Endodermal cell (in vitro differentiated cells): ENCODE measurements at regions not wholly inside any gene's neighbourhood (a gene's known extent, or its start where the extent isn't known, plus 50 kb on each side); places are given as distances from the start of the nearest gene placed in this dataset.

ENCODE experiments used
- DNase-seq: peaks from one replicate; pipeline ENCODE4 v3.0.0-alpha.2; 2017
- H3K27ac ChIP-seq: 2 replicates; pipeline ENCODE4 v1.5.1; 2013; ENCODE audit warnings: mild to moderate bottlenecking, low read depth, low read length, moderate library complexity
- H3K27me3 ChIP-seq: 2 replicates; pipeline ENCODE4 v1.6.1; 2013; ENCODE audit warnings: mild to moderate bottlenecking, low read length, moderate library complexity; ENCODE audit not compliant: insufficient read depth, control insufficient read depth, poor library complexity, severe bottlenecking
- H3K36me3 ChIP-seq: 2 replicates; pipeline ENCODE4 v1.7.0; 2013; ENCODE audit warnings: mild to moderate bottlenecking, low read length, moderate library complexity; ENCODE audit not compliant: control insufficient read depth, insufficient read depth
- H3K4me1 ChIP-seq: one replicate; pipeline ENCODE4 v1.7.0; 2013; ENCODE audit warnings: low read length; ENCODE audit not compliant: control insufficient read depth, insufficient read depth
- H3K4me3 ChIP-seq: 2 replicates; pipeline ENCODE4 v1.5.1; 2013; ENCODE audit warnings: mild to moderate bottlenecking, low read length, moderate library complexity
- H3K9ac ChIP-seq: 2 replicates; pipeline ENCODE4 v1.6.1; 2013; ENCODE audit warnings: mild to moderate bottlenecking, low read length, moderate library complexity; ENCODE audit not compliant: poor library complexity, severe bottlenecking; ENCODE audit errors: extremely low read depth
- H3K9me3 ChIP-seq: 2 replicates; pipeline ENCODE4 v1.6.1; 2013; ENCODE audit warnings: mild to moderate bottlenecking, low read length, moderate library complexity; ENCODE audit not compliant: control insufficient read depth
- H3K27ac Mint-ChIP-seq: 2 replicates; pipeline ENCODE4 v1.8.0; 2020; ENCODE audit warnings: mixed read lengths
- H3K27me3 Mint-ChIP-seq: 2 replicates; pipeline ENCODE4 v1.8.0; 2021; ENCODE audit warnings: mild to moderate bottlenecking, mixed read lengths; ENCODE audit not compliant: insufficient read depth
- H3K36me3 Mint-ChIP-seq: 2 replicates; pipeline ENCODE4 v1.8.0; 2020; ENCODE audit warnings: low read depth, mixed read lengths
- H3K4me1 Mint-ChIP-seq: 2 replicates; pipeline ENCODE4 v1.8.0; 2020; ENCODE audit warnings: mixed read lengths
- H3K4me3 Mint-ChIP-seq: 2 replicates; pipeline ENCODE4 v1.8.0; 2020; ENCODE audit warnings: mild to moderate bottlenecking, moderate library complexity, mixed read lengths
- H3K9me3 Mint-ChIP-seq: 2 replicates; pipeline ENCODE4 v1.8.0; 2020; ENCODE audit warnings: mild to moderate bottlenecking, mixed read lengths
- WGBS, 2 experiments: methylation state at CpG; one replicate each; pipeline versions ENCODE4 v1.1.5 to v1.1.7; 2013; ENCODE audit warnings: missing lambda C conversion rate in 2 of 2, mixed read lengths in 1 of 2; ENCODE audit not compliant: insufficient coverage in 1 of 2, insufficient read length in 1 of 2; 5-methylcytosine and 5-hydroxymethylcytosine counted together
- TF ChIP-seq, protein P1 (sequence below): fragments of 200-600 bp; sonication (generic); conservative IDR thresholded peaks from 2 replicates; pipeline ENCODE4 v1.5.0; 2021; ENCODE audit warnings: antibody characterized with exemption, mild to moderate bottlenecking

DNA sequence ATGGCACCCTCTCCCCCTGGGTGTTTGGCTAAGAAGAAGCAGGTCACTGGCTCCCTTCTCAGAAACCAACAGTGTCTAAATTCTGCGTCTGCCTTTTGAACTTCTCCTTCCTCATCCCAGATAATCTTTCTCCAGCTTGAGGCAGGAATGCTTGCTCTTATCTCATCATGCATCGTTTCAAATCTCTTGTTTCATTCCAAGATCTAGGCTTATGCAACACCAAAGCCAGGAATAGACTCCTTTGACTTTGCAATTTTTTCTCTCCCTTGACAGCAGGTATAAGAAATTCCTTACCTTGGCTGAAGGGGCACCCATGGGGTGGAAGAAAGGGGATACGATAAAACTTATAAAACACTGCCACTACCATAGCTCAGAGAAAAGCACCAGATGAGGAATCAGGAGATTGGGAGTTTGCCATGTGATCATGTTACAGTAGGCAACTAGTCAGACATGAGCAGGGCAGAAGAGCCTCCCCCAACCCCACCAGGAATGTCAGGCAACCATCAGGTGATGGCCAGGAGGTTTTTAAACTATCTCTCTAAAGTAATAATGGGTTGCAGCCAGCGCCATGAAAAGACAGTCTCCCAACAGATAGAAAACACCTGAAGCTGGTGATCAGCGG, 498.9 kb downstream of the KLF12 start:
- Mint-ChIP-seq H3K36me3 (peaks cover under 1% of the 10 kb centered on the region), H3K4me1 (peaks cover 3% of the 10 kb centered on the region), H3K27me3 (peaks cover 15% of the 10 kb centered on the region), H3K4me3 (no peak overlapping the region), H3K9me3 (peaks cover 9% of the 10 kb centered on the region), H3K27ac (no peak overlapping the region)
- Histone ChIP-seq H3K36me3 (no peaks in the 10 kb centered on the region), H3K27me3 (no peaks in the 10 kb centered on the region), H3K27ac (no peak overlapping the region), H3K9ac (no peak overlapping the region), H3K4me1 (no peaks in the 10 kb centered on the region), H3K9me3 (peaks cover 11% of the 10 kb centered on the region), H3K4me3 (no peak overlapping the region)
- WGBS, 2 experiments = 96% methylated on average over 3 to 4 of the region's 5 CpGs
- TF ChIP-seq, protein P1, sequence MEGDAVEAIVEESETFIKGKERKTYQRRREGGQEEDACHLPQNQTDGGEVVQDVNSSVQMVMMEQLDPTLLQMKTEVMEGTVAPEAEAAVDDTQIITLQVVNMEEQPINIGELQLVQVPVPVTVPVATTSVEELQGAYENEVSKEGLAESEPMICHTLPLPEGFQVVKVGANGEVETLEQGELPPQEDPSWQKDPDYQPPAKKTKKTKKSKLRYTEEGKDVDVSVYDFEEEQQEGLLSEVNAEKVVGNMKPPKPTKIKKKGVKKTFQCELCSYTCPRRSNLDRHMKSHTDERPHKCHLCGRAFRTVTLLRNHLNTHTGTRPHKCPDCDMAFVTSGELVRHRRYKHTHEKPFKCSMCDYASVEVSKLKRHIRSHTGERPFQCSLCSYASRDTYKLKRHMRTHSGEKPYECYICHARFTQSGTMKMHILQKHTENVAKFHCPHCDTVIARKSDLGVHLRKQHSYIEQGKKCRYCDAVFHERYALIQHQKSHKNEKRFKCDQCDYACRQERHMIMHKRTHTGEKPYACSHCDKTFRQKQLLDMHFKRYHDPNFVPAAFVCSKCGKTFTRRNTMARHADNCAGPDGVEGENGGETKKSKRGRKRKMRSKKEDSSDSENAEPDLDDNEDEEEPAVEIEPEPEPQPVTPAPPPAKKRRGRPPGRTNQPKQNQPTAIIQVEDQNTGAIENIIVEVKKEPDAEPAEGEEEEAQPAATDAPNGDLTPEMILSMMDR = no peak
- no peak for DNase-seq

- Histone ChIP-seq H3K4me1 (no peaks in the 10 kb centered on the region), H3K9ac (no peak overlapping the region), H3K9me3 (peaks cover 11% of the 10 kb centered on the region), H3K27me3 (no peaks in the 10 kb centered on the region), H3K4me3 (no peak overlapping the region), H3K36me3 (no peaks in the 10 kb centered on the region), H3K27ac (no peak overlapping the region)
- Mint-ChIP-seq H3K27ac (no peak overlapping the region), H3K9me3 (peaks cover 14% of the 10 kb centered on the region), H3K4me1 (peaks cover 3% of the 10 kb centered on the region), H3K36me3 (no peaks in the 10 kb centered on the region), H3K4me3 (no peak overlapping the region), H3K27me3 (peaks cover 15% of the 10 kb centered on the region)
- DNase-seq = no peak
- WGBS, 2 experiments = 76% methylated on average over 4 of the region's 4 CpGs; no CpG with 5 or more reads in 1 of the 2 experiments
- TF ChIP-seq, protein P1 = no peak
Measured at GRCh38 chr13:73633817-73634460, 500.3 kb downstream of the KLF12 start.

DNA sequence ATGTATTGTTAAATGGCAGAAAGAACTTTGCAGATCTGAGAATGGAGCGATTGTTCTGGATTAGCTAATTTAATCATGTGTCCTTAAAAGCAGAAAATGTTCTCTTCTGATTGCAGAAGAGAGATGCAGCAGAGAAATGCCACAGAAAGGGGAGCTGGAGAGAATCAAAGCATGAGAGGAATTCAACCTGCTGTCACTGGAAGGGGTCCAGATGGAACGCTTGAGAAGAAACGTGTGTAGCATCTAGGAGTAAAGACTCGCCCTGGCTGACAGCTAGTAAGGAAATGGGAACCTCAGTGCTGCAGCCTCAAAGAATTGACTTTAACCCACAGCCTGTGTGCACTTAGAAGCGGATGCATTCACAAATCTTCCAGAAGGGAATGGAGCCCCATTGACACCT, 502.8 kb downstream of the KLF12 start:
- Histone ChIP-seq H3K9me3 (peaks cover 11% of the 10 kb centered on the region), H3K36me3 (no peaks in the 10 kb centered on the region), H3K27me3 (no peaks in the 10 kb centered on the region), H3K4me1 (no peaks in the 10 kb centered on the region), H3K4me3 (no peak overlapping the region), H3K27ac (no peak overlapping the region), H3K9ac (no peak overlapping the region)
- peaks cover 15% of the 10 kb centered on the region for H3K27me3 Mint-ChIP-seq
- H3K27ac Mint-ChIP-seq = no peak overlapping the region
- peaks cover 3% of the 10 kb centered on the region for H3K4me1 Mint-ChIP-seq
- peaks cover 16% of the 10 kb centered on the region for H3K9me3 Mint-ChIP-seq
- 89 to 94% methylated on average over 4 to 5 of the region's 5 CpGs for WGBS, 2 experiments
- no peak overlapping the region for H3K4me3 Mint-ChIP-seq
- DNase-seq = no peak
- no peaks in the 10 kb centered on the region for H3K36me3 Mint-ChIP-seq
- TF ChIP-seq, protein P1 = no peak
